ENCODE measurements at regions not wholly inside any gene's neighbourhood (a gene's known extent, or its start where the extent isn't known, plus 50 kb on each side); places are given as distances from the start of the nearest gene placed in this dataset.
"Not testable (repeated sequence)": the region's sequence is repeated elsewhere in the genome, so short reads cannot be mapped to it uniquely, and the experiment has no call there.

GRCh38 chr7:145104400-145104799 lies 268.5 kb upstream of the TPK1 start:
- Mint-ChIP-seq H3K27ac (no peak overlapping the region), H3K4me3 (no peak overlapping the region), H3K4me1 (no peaks in the 10 kb centered on the region), H3K9me3 (ENCODE audit: insufficient read depth) (no peaks in the 10 kb centered on the region), H3K27me3 (no peaks in the 10 kb centered on the region)
- Histone ChIP-seq H2AFZ (ENCODE audit: insufficient read depth, low read depth, low read length, poor library complexity, severe bottlenecking) (no peak overlapping the region), H3K27me3 (replicated peaks in 1 of 4; ENCODE audit: control extremely low read depth in 1 of 4, control insufficient read depth in 3 of 4, insufficient read depth in 4 of 4, low read length in 3 of 4) (no peaks in the 10 kb centered on the region), H3K4me2 (replicated peaks; ENCODE audit: low read depth, low read length, poor library complexity, severe bottlenecking) (no peak overlapping the region), H3K9me3 (ENCODE audit: control extremely low read depth in 1 of 3, control insufficient read depth in 2 of 3, insufficient read depth in 1 of 3, low read length in 2 of 3) (no peaks in the 10 kb centered on the region), H3K9ac (ENCODE audit: low read length) (no peak overlapping the region), H3K4me1 (ENCODE audit: control insufficient read depth in 2 of 2, insufficient read depth in 2 of 2, low read length in 2 of 2) (no peaks in the 10 kb centered on the region), H3K27ac (ENCODE audit: low read length in 2 of 2) (no peak overlapping the region), H3K79me2 (ENCODE audit: control insufficient read depth, insufficient read depth, low read length) (no peaks in the 10 kb centered on the region), H3K36me3 (replicated peaks in 1 of 2; ENCODE audit: control extremely low read depth in 1 of 2, control insufficient read depth in 1 of 2, extremely low read depth in 1 of 2, insufficient read depth in 2 of 2, low read length in 1 of 2) (no peaks in the 10 kb centered on the region), H4K20me1 (ENCODE audit: control insufficient read depth, insufficient read depth, low read length, poor library complexity, severe bottlenecking) (no peaks in the 10 kb centered on the region), H3K4me3 (ENCODE audit: control extremely low read depth in 1 of 5, extremely low read depth in 1 of 5, insufficient read depth in 1 of 5, low read depth in 2 of 5, low read length in 4 of 5) (no peak overlapping the region)
- WGBS (ENCODE audit: insufficient coverage): no CpG with 5 or more reads among the region's 1 CpG
- ATAC-seq (ENCODE audit: low read depth) (no peak), DNase-seq (no peak)
- ChIA-PET POLR2A (no interaction called here), CTCF (no interaction called here)
- intact Hi-C loops (cut with micrococcal nuclease): no loop called here
- no peak for TF ChIP-seq EZH2 (IDR thresholded peaks at IDR 0.05; ENCODE audit: borderline replicate concordance, insufficient read depth, low read depth, low read length, poor library complexity, severe bottlenecking)

GRCh38 chr7:145102199-145102598 lies 266.3 kb upstream of the TPK1 start:
- H3K79me2 ChIP-seq (ENCODE audit: control insufficient read depth, insufficient read depth, low read length); H3K27me3 ChIP-seq (replicated peaks in 1 of 4; ENCODE audit: control extremely low read depth in 1 of 4, control insufficient read depth in 3 of 4, insufficient read depth in 4 of 4, low read length in 3 of 4); H3K9ac ChIP-seq (ENCODE audit: low read length); DNase-seq; H3K27ac ChIP-seq (ENCODE audit: low read length in 2 of 2); H3K4me1 Mint-ChIP-seq; H3K9me3 ChIP-seq (ENCODE audit: control extremely low read depth in 1 of 3, control insufficient read depth in 2 of 3, insufficient read depth in 1 of 3, low read length in 2 of 3); POLR2A ChIA-PET; H3K9me3 Mint-ChIP-seq (ENCODE audit: insufficient read depth); H3K27ac Mint-ChIP-seq; ATAC-seq (ENCODE audit: low read depth); H3K4me3 Mint-ChIP-seq; H3K36me3 ChIP-seq (replicated peaks in 1 of 2; ENCODE audit: control extremely low read depth in 1 of 2, control insufficient read depth in 1 of 2, extremely low read depth in 1 of 2, insufficient read depth in 2 of 2, low read length in 1 of 2); H3K4me3 ChIP-seq (ENCODE audit: control extremely low read depth in 1 of 5, extremely low read depth in 1 of 5, insufficient read depth in 1 of 5, low read depth in 2 of 5, low read length in 4 of 5); H3K27me3 Mint-ChIP-seq; H3K4me2 ChIP-seq (replicated peaks; ENCODE audit: low read depth, low read length, poor library complexity, severe bottlenecking); intact Hi-C loops (cut with micrococcal nuclease); H2AFZ ChIP-seq (ENCODE audit: insufficient read depth, low read depth, low read length, poor library complexity, severe bottlenecking); H3K4me1 ChIP-seq (ENCODE audit: control insufficient read depth in 2 of 2, insufficient read depth in 2 of 2, low read length in 2 of 2); H4K20me1 ChIP-seq (ENCODE audit: control insufficient read depth, insufficient read depth, low read length, poor library complexity, severe bottlenecking): not testable (repeated sequence)
- WGBS (ENCODE audit: insufficient coverage): 100% methylated on average over 2 of the region's 10 CpGs
- CTCF ChIA-PET: interaction anchor here (0.8 kb wide), 1 partner anchor 363 kb away, joined by 4 read pairs; no protein-coding TSS in a partner anchor
